Stimulated activated memory B cell treated with anti-CD40 and anti-IgM and Interleukin-4, amounts not matched to agents 10 μg/mL and 1 μg/mL and 100 μg/mL, for 72 hours (primary cell): ENCODE measurements at regions not wholly inside any gene's neighbourhood (a gene's known extent, or its start where the extent isn't known, plus 50 kb on each side); places are given as distances from the start of the nearest gene placed in this dataset.
"Not testable (repeated sequence)": the region's sequence is repeated elsewhere in the genome, so short reads cannot be mapped to it uniquely, and the experiment has no call there.

Experiments used
- ATAC-seq: fragments of 150-1000 bp; cut with Tn5 transposase; 2 replicates; pipeline ENCODE4 v1.10.0; 2021
- H3K27ac Mint-ChIP-seq: one replicate; pipeline ENCODE4 v1.8.0; 2022; ENCODE audit warnings: mild to moderate bottlenecking, mixed read lengths
- H3K27me3 Mint-ChIP-seq: one replicate; pipeline ENCODE4 v1.8.0; 2022; ENCODE audit warnings: mixed read lengths
- H3K36me3 Mint-ChIP-seq: one replicate; pipeline ENCODE4 v1.8.0; 2022; ENCODE audit warnings: mixed read lengths
- H3K4me1 Mint-ChIP-seq: one replicate; pipeline ENCODE4 v1.8.0; 2022; ENCODE audit warnings: mixed read lengths
- H3K4me3 Mint-ChIP-seq: one replicate; pipeline ENCODE4 v1.8.0; 2022; ENCODE audit warnings: mild to moderate bottlenecking, moderate library complexity, mixed read lengths
- H3K9me3 Mint-ChIP-seq: one replicate; pipeline ENCODE4 v1.8.0; 2022; ENCODE audit warnings: mixed read lengths

DNA sequence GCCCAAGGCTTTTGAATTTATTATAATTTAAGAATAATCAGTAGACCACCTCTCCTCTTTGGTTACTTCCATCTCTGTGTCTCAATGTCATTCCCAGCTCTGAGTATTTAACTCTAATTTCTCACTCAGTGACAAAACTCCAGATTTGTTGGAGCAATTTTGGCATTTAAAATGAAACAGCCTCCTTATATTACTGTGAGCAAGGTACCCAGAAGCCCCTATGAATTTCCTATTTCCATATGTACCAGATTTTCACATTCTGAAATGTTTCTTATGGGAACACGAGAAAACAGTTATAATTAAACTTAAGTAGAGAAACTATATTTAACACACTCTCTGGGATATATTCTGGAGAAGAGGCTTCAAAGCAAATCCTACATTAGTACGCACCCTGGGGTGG, 285.4 kb upstream of the CDH8 start:
- Mint-ChIP-seq H3K4me3 (no peak overlapping the region), H3K9me3 (peaks cover 11% of the 10 kb centered on the region), H3K27me3 (no peaks in the 10 kb centered on the region), H3K36me3 (no peaks in the 10 kb centered on the region), H3K27ac (no peak overlapping the region), H3K4me1 (no peaks in the 10 kb centered on the region)
- ATAC-seq, result no peak

DNA sequence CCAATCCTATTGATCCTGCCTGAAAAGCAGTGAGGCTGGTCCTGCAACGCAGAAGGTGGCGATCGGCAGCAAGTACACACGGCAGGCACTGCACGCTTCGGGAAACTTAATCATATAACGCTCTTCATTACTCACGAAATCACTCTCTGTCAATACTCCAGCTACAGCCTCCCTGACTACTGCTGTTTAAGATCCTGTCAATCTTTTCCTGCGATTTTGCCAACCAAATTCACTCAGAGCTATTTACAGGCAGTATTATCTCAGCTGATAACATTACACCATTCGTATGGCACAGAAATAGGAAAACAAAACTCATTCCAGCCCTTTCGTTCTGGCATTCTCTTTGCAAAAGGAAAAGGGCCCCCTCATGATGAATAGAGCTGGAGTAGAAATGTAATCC, 262.4 kb upstream of the CDH8 start:
- Mint-ChIP-seq H3K4me3 (no peak overlapping the region), H3K27ac (no peak overlapping the region), H3K27me3 (no peaks in the 10 kb centered on the region), H3K4me1 (no peaks in the 10 kb centered on the region), H3K9me3 (peaks cover 16% of the 10 kb centered on the region), H3K36me3 (no peaks in the 10 kb centered on the region)
- no peak for ATAC-seq

DNA sequence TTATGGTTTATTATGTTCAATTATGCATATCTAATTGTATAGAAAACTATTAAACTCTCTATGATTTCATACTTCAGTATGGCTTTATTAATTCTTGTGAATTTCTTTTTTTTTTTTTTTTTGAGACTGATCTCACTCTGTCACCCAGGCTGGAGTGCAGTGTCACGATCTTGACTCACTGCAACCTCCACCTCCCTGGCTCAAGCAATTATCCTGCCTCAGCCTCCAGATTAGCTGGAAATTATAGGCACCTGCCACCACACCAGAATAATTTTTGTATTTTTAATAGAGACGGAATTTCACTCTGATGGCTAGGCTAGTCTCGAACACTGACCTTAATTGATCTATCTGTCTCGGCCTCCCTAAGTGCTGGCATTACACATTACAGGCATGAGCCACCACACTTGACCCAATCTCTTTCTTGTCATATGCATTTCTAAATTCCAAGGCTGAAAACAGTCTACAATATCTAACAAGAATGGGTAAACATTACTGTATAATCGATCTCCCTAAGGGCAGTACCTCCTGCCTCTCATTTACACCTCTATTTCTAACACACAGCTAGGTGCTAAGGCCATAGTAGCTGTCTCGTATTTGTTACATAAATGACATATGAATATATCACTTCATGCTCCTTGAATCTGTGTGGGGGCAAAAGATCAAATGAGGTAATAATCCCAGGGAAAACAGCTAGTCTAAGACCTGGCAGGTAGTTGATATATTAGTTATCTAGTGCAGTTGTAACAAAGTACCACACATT, 258.2 kb upstream of the CDH8 start:
- Mint-ChIP-seq H3K9me3 (peaks cover 6% of the 10 kb centered on the region), H3K4me3 (no peak overlapping the region), H3K27me3 (no peaks in the 10 kb centered on the region), H3K36me3 (no peaks in the 10 kb centered on the region), H3K27ac (no peak overlapping the region), H3K4me1 (no peaks in the 10 kb centered on the region)
- no peak for ATAC-seq

DNA sequence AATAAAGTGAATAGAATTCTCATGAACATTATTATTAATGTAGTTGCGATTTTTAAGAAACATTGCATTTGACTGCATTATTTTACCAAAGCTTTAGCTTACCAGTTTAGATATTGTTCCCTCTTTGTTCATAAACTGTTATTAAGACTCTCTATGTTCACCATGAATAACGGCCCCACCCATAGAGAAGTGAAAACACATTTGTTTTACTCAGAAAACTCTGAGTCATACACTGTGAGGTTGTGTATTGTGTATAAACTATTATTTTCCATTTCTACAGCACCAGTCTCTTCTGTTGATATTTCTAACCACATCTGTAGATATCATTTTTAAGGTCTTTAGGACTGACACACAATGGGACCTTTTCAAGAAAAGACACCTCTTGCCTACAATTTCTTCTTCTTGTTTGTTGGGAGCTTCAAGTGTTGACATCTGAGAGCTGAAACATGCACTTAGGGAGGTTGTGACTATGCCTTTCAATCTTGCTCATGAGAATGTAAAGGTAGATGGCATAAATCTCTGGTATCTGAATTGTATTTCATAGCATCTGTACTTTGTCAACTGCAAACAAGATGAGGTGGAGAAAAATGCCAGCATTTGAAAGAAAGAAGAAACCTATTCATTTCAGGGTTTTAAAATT, 252.9 kb upstream of the CDH8 start:
- Mint-ChIP-seq H3K4me3 (no peak overlapping the region), H3K9me3 (peaks cover 3% of the 10 kb centered on the region), H3K4me1 (no peaks in the 10 kb centered on the region), H3K36me3 (no peaks in the 10 kb centered on the region), H3K27me3 (no peaks in the 10 kb centered on the region), H3K27ac (no peak overlapping the region)
- ATAC-seq, result no peak

DNA sequence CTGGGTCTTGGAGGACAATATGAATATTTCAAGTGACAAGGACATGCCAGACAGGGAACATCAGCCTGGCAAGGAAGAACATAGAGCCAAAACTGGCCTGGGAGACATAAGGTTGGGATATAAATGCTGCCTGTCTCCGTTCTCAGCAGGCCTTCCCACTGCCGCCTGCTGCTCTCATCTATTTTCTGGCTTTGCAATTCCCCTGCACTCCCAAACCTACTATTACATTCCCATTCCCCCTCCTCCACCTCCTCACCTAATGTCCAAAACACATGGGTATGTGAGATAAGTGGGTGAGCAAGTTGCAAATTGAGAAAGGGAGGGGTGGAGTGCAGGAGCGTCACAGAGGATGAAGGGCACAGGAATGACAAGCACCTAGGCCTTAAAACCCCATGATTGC, 244.3 kb upstream of the CDH8 start:
- Mint-ChIP-seq H3K9me3 (peaks cover 4% of the 10 kb centered on the region), H3K27ac (no peak overlapping the region), H3K27me3 (no peaks in the 10 kb centered on the region), H3K4me3 (no peak overlapping the region), H3K36me3 (no peaks in the 10 kb centered on the region), H3K4me1 (no peaks in the 10 kb centered on the region)
- no peak for ATAC-seq

DNA sequence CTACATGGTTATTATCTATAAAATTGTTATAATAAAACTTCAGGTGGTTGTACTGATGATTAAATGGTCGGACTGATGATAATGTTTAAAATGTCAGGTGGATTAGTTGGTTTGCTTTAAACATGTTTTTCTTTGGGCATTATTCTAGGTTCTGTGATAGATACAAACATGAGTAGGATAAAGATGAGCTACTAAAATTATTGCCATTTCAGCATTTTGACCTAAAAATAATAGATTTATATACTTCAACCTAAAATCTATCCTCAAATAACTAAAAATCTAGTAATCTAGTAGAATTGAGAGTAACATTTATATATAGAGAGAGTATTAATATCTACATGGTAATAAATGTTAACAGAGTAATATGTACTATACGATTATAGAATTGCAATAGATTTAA, 241.7 kb upstream of the CDH8 start:
- no peak for ATAC-seq
- peaks cover 5% of the 10 kb centered on the region for H3K9me3 Mint-ChIP-seq

DNA sequence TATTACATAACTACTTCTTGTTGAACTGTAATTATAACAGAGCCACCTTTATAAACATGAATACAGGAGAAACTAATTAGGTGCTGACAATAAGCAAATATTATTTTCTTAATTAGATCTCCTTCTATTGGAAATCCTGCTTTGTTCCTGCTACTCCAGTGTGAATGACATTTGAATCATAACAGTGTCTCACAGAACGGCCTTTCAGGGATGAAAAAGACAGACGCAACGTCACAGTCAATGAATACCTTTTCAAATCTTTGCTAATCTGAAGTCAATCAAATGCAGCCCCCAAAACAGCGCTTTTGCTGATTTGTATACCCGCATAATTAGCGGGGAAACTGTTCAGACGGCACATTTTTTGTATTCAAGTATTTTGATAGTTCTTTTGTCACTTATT, 240.4 kb upstream of the CDH8 start:
- peaks cover 6% of the 10 kb centered on the region for H3K9me3 Mint-ChIP-seq
- no peaks in the 10 kb centered on the region for H3K36me3 Mint-ChIP-seq
- no peaks in the 10 kb centered on the region for H3K4me1 Mint-ChIP-seq
- H3K4me3 Mint-ChIP-seq, result no peak overlapping the region
- no peaks in the 10 kb centered on the region for H3K27me3 Mint-ChIP-seq
- no peak overlapping the region for H3K27ac Mint-ChIP-seq
- ATAC-seq, result no peak

More for the DNA sequence above, 241.7 kb upstream of the CDH8 start:
- Mint-ChIP-seq H3K4me3 (no peak overlapping the region), H3K27me3 (no peaks in the 10 kb centered on the region), H3K27ac (no peak overlapping the region), H3K36me3 (no peaks in the 10 kb centered on the region), H3K4me1 (no peaks in the 10 kb centered on the region)

DNA sequence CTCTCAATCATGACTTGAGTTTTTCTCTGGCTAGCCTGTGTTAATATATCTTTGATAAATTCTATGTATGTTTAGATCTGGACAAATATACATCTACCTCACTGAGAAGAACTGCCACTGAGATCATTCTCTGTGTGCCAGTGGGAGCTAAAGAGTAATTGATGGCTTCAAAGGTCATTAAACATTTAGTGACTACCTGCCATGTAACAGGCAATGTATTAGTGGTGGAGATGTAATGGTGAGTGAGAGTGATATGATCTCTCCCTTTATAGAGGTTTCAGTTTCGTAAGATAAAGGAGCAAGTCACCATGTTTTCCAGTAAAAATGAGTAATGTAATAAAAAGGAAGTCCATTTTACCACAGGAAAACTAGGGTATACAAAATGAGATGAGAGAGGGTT, 235.8 kb upstream of the CDH8 start:
- peaks cover 13% of the 10 kb centered on the region for H3K9me3 Mint-ChIP-seq
- no peak for ATAC-seq
- no peak overlapping the region for H3K27ac Mint-ChIP-seq

DNA sequence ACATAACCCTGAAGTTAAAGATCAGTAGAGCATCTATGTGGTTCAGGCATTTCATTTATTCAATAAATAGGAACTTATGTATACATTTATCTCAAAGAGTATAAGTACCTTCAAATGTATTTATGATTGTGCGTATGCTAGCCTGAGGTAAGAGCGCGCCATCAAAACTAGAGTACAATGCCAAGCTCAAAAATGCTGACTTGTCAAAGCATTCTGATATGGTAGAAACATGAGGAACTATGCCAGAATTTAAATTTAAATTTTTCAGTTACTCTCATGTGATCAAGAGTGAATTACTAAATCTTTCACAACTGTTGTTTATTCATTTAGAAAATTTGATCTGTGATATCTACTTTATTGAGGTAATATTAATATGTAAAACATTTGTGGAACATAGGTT, 225.5 kb upstream of the CDH8 start:
- H3K4me1 Mint-ChIP-seq, result no peaks in the 10 kb centered on the region

More for the DNA sequence above, 235.8 kb upstream of the CDH8 start:
- no peak overlapping the region for H3K4me3 Mint-ChIP-seq
- no peaks in the 10 kb centered on the region for H3K27me3 Mint-ChIP-seq
- no peaks in the 10 kb centered on the region for H3K36me3 Mint-ChIP-seq
- H3K4me1 Mint-ChIP-seq, result no peaks in the 10 kb centered on the region

DNA sequence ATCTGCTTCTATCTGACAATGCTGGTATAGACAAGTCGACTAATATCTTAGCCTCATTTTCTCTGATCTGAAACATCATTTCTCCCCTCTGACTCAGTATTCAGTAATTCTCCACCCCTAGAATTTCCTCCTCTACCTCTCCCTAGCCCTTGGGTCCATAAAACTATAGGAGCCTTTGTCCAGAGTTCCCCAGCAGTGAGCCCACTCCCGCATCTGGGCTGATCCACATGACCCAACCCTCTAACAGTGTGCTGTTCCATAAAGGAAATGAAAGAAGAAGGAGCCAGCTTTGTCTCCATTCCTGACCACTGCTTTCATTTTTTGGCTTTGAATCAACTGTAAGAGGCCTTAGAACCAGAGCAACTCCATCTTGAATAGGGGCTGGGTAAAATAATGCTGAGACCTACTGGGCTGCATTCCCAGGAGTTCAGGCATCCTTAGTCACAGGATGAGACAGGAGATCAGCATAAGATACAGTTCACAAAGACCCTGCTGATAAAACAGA, 222.7 kb upstream of the CDH8 start:
- H3K27ac Mint-ChIP-seq, H3K36me3 Mint-ChIP-seq, H3K9me3 Mint-ChIP-seq, H3K4me1 Mint-ChIP-seq, ATAC-seq, H3K27me3 Mint-ChIP-seq, H3K4me3 Mint-ChIP-seq: not testable (repeated sequence)

More for the DNA sequence above, 225.5 kb upstream of the CDH8 start:
- ATAC-seq, result no peak
- H3K27ac Mint-ChIP-seq, result no peak overlapping the region
- no peaks in the 10 kb centered on the region for H3K27me3 Mint-ChIP-seq
- H3K9me3 Mint-ChIP-seq, result peaks cover 22% of the 10 kb centered on the region
- no peak overlapping the region for H3K4me3 Mint-ChIP-seq
- no peaks in the 10 kb centered on the region for H3K36me3 Mint-ChIP-seq

DNA sequence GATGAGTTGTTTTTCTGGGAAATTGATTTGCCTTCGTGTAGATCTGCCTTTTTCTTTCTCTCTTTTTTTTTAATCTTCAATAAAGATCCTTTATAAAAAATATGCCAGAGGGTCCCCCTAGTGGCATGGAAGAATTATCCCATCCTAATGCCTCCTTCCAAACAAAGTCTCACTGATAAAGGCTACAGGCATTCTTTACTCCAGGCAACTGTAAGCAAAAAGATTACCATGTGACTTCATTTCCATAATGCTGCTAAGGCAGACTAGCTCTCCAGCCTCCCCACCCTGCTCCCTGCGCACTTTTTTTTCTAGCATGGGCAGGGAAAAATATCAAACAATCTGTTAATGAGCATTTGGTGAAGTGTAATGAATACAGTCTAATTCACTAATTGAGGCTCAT, 220.2 kb upstream of the CDH8 start:
- H3K36me3 Mint-ChIP-seq, result no peaks in the 10 kb centered on the region
- H3K4me1 Mint-ChIP-seq, result no peaks in the 10 kb centered on the region
- H3K27ac Mint-ChIP-seq, result no peak overlapping the region
- H3K27me3 Mint-ChIP-seq, result no peaks in the 10 kb centered on the region
- ATAC-seq, result no peak
- H3K9me3 Mint-ChIP-seq, result peaks cover 3% of the 10 kb centered on the region
- no peak overlapping the region for H3K4me3 Mint-ChIP-seq

DNA sequence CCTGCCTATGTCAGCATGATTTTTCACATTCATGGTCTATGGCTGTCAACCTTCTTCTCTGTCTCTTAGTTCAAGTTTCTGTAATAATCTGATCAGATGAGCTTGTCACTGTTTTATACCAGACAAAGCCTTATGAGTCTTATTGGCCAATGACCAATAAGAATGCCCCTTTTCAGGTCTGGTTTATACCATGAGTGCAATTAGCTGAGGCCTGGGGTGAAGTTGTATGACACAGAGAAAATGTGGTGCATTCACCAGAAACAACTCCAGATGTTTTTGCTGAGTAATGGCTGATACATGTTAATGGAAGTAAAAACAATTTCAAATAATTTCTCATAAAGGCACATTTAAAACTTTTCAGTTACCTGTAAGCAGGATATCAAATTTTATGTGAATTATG, 218.6 kb upstream of the CDH8 start:
- Mint-ChIP-seq H3K27ac (no peak overlapping the region), H3K36me3 (no peaks in the 10 kb centered on the region), H3K4me1 (no peaks in the 10 kb centered on the region), H3K27me3 (no peaks in the 10 kb centered on the region), H3K9me3 (peaks cover 2% of the 10 kb centered on the region), H3K4me3 (no peak overlapping the region)
- no peak for ATAC-seq

DNA sequence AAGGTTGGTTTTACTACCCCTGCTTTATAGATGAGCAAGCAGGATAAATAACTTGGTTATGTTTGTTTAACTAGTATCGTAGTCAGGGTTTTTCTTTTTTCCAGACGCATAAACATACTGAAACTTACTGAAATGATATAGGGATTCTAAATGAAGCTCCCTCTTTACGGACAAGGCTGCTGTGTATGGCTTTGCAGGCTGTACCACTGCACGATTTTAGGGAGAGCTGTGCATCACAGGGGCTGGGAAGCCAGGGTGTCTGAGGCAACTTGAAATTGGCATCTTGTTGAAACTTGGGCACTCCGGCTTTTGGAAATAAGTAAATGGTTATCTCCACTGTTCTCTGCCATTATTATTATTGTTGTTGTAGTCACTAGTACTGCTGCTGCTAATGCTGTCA, 218.1 kb upstream of the CDH8 start:
- no peaks in the 10 kb centered on the region for H3K9me3 Mint-ChIP-seq
- no peak for ATAC-seq
- H3K4me3 Mint-ChIP-seq, result no peak overlapping the region
- H3K36me3 Mint-ChIP-seq, result no peaks in the 10 kb centered on the region
- no peaks in the 10 kb centered on the region for H3K4me1 Mint-ChIP-seq
- H3K27ac Mint-ChIP-seq, result no peak overlapping the region
- no peaks in the 10 kb centered on the region for H3K27me3 Mint-ChIP-seq

DNA sequence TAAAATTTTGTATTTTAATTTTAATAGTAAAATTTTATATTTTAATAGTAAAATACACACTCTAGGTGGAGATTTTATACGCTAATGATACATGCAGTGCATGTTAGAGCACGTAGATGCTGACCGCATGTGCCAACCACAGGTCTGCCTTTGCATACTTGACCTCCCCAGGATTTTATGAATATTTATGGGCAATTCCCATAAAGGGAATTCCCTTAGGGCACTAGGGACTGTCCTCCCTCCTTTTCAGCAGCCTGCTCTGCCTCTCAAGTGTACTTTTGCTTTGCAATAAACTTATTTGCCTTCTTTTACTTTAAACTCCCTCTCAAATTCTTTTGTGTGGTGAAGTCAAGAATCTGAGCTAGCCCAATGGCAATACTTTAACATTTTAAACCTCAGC, 217.7 kb upstream of the CDH8 start:
- Mint-ChIP-seq H3K36me3 (no peaks in the 10 kb centered on the region), H3K4me1 (no peaks in the 10 kb centered on the region), H3K4me3 (no peak overlapping the region), H3K27ac (no peak overlapping the region), H3K9me3 (no peaks in the 10 kb centered on the region), H3K27me3 (no peaks in the 10 kb centered on the region)
- ATAC-seq, result no peak

DNA sequence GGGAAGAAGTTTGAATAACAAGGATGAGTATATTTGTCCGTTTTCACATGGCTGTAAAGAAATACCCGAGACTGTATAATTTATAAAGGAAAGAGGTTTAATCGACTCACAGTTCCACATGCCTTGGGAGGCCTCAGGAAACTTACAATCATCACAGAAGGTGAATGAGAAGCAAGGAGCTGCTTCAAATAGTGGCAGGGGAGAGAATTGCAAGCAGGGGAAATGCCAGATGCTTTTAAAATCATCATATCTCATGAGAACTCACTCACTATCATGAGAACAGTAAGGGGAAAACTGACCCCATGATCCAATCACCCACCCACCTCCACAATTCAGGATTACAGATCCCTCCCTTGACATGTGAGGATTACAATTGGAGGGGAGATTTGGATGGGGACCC, 212.8 kb upstream of the CDH8 start:
- H3K36me3 Mint-ChIP-seq, result no peaks in the 10 kb centered on the region
- no peak for ATAC-seq
- H3K9me3 Mint-ChIP-seq, result peaks cover 9% of the 10 kb centered on the region

DNA sequence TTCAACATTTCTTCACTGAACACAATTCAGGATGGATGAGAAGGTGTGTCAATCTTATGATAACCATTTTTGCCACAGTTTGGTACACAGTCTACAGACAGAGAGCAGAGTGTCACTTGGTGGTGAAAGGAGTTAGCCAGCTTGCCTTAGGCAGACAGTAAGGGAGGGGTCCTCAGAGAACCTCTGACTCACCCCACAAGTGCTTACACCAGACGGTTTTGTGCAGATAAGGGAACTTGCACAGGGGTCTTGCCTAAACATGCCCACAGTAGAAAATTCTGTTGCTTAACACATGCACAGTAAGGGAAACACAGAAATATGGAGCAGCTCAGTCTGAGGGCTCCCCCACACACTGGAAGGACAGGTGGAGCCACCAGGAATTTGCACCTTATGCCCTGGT, 204.5 kb upstream of the CDH8 start:
- no peak overlapping the region for H3K27ac Mint-ChIP-seq
- ATAC-seq, result no peak

More for the DNA sequence above, 212.8 kb upstream of the CDH8 start:
- Mint-ChIP-seq H3K27me3 (no peaks in the 10 kb centered on the region), H3K4me1 (no peaks in the 10 kb centered on the region), H3K4me3 (no peak overlapping the region), H3K27ac (no peak overlapping the region)

More for the DNA sequence above, 204.5 kb upstream of the CDH8 start:
- Mint-ChIP-seq H3K36me3 (no peaks in the 10 kb centered on the region), H3K4me1 (no peaks in the 10 kb centered on the region), H3K4me3 (no peak overlapping the region), H3K9me3 (peaks cover 3% of the 10 kb centered on the region), H3K27me3 (no peaks in the 10 kb centered on the region)
